Panc1 (cell line): ENCODE measurements at regions not wholly inside any gene's neighbourhood (a gene's known extent, or its start where the extent isn't known, plus 50 kb on each side); places are given as distances from the start of the nearest gene placed in this dataset.

Experiments used
- ATAC-seq: fragments of 200-7000 bp; cut with Tn5 transposase; 2 replicates; pipeline ENCODE4 v1.9.1; 2020; ENCODE audit warnings: mild to moderate bottlenecking, moderate library complexity
- BruUV-seq: library from RNA; stranded (reverse); fragments of 400-500 nt; replicated peaks from 2 replicates; lab custom pipeline; 2021; lab: Mats Ljungman, UMichigan
- CTCF ChIA-PET: fragments of 300-600 bp; sonication (Branson Sonifier 250); formaldehyde crosslinking; loops from one replicate; lab custom pipeline; 2022; ENCODE audit warnings: antibody characterized with exemption; lab: Charles Lee
- POLR2A ChIA-PET: fragments of 300-600 bp; sonication (Branson Sonifier 250); formaldehyde crosslinking; loops from one replicate; lab custom pipeline; 2022; ENCODE audit warnings: antibody characterized with exemption; lab: Charles Lee
- DNase-seq: peaks from one replicate; pipeline ENCODE4 v3.0.0-alpha.2; 2010; ENCODE audit warnings: low read depth, low spot score
- H3K27ac ChIP-seq: 2 replicates; pipeline ENCODE4 v1.5.1; 2011; ENCODE audit warnings: mild to moderate bottlenecking, low read length, inconsistent platforms
- H3K27me3 ChIP-seq: fragments of 200-500 bp; sonication (Bioruptor generic); 2 replicates; pipeline ENCODE4 v1.6.0; 2014; ENCODE audit warnings: low read length, inconsistent platforms; ENCODE audit not compliant: control insufficient read depth, insufficient read depth
- H3K36me3 ChIP-seq: fragments of 200-500 bp; sonication (Bioruptor generic); 2 replicates; pipeline ENCODE4 v1.5.1; 2014; ENCODE audit warnings: inconsistent platforms, mild to moderate bottlenecking, low read length, moderate library complexity; ENCODE audit not compliant: control insufficient read depth, insufficient read depth
- H3K4me1 ChIP-seq: 2 replicates; pipeline ENCODE4 v1.5.1; 2011; ENCODE audit warnings: inconsistent platforms, mild to moderate bottlenecking, low read length, moderate library complexity; ENCODE audit not compliant: control insufficient read depth, insufficient read depth
- H3K4me3 ChIP-seq, 2 experiments: 2 replicates each; pipeline ENCODE4 v1.5.1; 2011 to 2012; ENCODE audit warnings: low read depth in 2 of 2, low read length in 2 of 2, mild to moderate bottlenecking in 2 of 2, inconsistent platforms in 1 of 2, moderate library complexity in 1 of 2
- H3K9me3 ChIP-seq: fragments of 200-500 bp; sonication (Bioruptor generic); 2 replicates; pipeline ENCODE4 v1.5.1; 2014; ENCODE audit warnings: low read depth, mild to moderate bottlenecking, inconsistent platforms, low read length, moderate library complexity; ENCODE audit not compliant: control insufficient read depth, insufficient read depth
- CTCF ChIP-seq: fragments of 450-650 bp; IDR thresholded peaks from 2 replicates; pipeline ENCODE4 v1.5.1; 2017; ENCODE audit warnings: mild to moderate bottlenecking
- POLR2AphosphoS5 ChIP-seq: IDR thresholded peaks from 2 replicates; pipeline ENCODE4 v1.6.1; 2012; ENCODE audit warnings: mild to moderate bottlenecking, low read depth, low read length, moderate library complexity
- SIN3A ChIP-seq: IDR thresholded peaks from 2 replicates; pipeline ENCODE4 v1.6.1; 2012; ENCODE audit warnings: low read depth, mild to moderate bottlenecking, low read length, moderate library complexity, borderline replicate concordance; ENCODE audit not compliant: insufficient read depth
- TCF7L2 ChIP-seq: IDR thresholded peaks from 2 replicates; pipeline ENCODE4 v1.6.1; 2011; ENCODE audit warnings: mild to moderate bottlenecking, low read depth, low read length, inconsistent platforms
- in situ Hi-C: cut with HindIII; loops from 2 replicates; pipeline ENCODE4 v1.10.0; 2016; ENCODE audit warnings: low sequenced_read_pairs, low pct_unique_long_range_greater_than_20kb
- intact Hi-C: fragments of 100-400 bp; cut with micrococcal nuclease; formaldehyde crosslinking; loops from one replicate; pipeline ENCODE4 v1.10.0; 2022; ENCODE audit not compliant: unreplicated experiment
- TF ChIP-seq, protein P1 (sequence below), 2 experiments: IDR thresholded peaks; 2 replicates each; pipeline ENCODE4 v1.6.1; 2011 to 2012; ENCODE audit warnings: low read depth in 2 of 2, control low read depth in 1 of 2, low read length in 1 of 2, mild to moderate bottlenecking in 1 of 2, moderate library complexity in 1 of 2; ENCODE audit not compliant: insufficient read depth in 1 of 2

- Histone ChIP-seq H3K27ac (no peak overlapping the region), H3K36me3 (no peaks in the 10 kb centered on the region), H3K9me3 (no peaks in the 10 kb centered on the region), H3K4me3 (no peak overlapping the region), H3K27me3 (no peaks in the 10 kb centered on the region), H3K4me1 (no peaks in the 10 kb centered on the region)
- DNase-seq = no peak
- ATAC-seq = no peak
- TF ChIP-seq POLR2AphosphoS5 (no peak), CTCF (no peak), TCF7L2 (no peak), SIN3A (no peak)
- TF ChIP-seq, protein P1, sequence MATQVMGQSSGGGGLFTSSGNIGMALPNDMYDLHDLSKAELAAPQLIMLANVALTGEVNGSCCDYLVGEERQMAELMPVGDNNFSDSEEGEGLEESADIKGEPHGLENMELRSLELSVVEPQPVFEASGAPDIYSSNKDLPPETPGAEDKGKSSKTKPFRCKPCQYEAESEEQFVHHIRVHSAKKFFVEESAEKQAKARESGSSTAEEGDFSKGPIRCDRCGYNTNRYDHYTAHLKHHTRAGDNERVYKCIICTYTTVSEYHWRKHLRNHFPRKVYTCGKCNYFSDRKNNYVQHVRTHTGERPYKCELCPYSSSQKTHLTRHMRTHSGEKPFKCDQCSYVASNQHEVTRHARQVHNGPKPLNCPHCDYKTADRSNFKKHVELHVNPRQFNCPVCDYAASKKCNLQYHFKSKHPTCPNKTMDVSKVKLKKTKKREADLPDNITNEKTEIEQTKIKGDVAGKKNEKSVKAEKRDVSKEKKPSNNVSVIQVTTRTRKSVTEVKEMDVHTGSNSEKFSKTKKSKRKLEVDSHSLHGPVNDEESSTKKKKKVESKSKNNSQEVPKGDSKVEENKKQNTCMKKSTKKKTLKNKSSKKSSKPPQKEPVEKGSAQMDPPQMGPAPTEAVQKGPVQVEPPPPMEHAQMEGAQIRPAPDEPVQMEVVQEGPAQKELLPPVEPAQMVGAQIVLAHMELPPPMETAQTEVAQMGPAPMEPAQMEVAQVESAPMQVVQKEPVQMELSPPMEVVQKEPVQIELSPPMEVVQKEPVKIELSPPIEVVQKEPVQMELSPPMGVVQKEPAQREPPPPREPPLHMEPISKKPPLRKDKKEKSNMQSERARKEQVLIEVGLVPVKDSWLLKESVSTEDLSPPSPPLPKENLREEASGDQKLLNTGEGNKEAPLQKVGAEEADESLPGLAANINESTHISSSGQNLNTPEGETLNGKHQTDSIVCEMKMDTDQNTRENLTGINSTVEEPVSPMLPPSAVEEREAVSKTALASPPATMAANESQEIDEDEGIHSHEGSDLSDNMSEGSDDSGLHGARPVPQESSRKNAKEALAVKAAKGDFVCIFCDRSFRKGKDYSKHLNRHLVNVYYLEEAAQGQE (IDR thresholded peaks at IDR 0.05; ENCODE audit: insufficient read depth in 1 of 2, low read depth in 2 of 2, low read length in 1 of 2) = no peak
- POLR2A ChIA-PET = no interaction called here
- in situ Hi-C loops (no loop called here), intact Hi-C loops (no loop called here)
- CTCF ChIA-PET = no interaction called here
- BruUV-seq = no TSS peak
These were observed 183.8 kb upstream of the CD180 start for GRCh38 chr5:67380431-67380830.

DNA sequence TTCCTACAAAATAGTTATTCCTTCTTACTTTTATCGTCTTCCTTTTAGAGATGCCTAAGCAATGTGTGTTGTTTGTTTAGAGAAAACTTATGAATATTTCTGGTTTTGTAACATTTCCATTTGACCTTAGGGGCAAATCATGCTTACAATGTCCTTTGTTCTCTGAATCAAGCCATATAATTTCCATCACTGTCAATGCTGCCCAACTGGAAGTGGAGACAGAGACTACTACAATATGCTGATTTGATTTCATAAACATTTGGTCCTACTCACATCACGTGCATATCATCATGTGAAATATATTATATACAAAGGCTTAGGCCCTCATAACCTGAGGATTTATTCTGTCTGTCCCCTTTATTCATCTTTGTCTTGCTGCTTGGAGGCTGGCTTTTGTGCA is 183.2 kb upstream of the CD180 start:
- in situ Hi-C loops = no loop called here
- Histone ChIP-seq H3K4me3 (no peak overlapping the region), H3K4me1 (no peaks in the 10 kb centered on the region), H3K27me3 (no peaks in the 10 kb centered on the region), H3K9me3 (no peaks in the 10 kb centered on the region), H3K36me3 (no peaks in the 10 kb centered on the region), H3K27ac (no peak overlapping the region)
- POLR2A ChIA-PET = no interaction called here
- BruUV-seq = no TSS peak
- no peak for ATAC-seq
- intact Hi-C loops = no loop called here
- CTCF ChIA-PET = interaction anchor here (0.6 kb wide), 1 partner anchor 1731 kb away, joined by 4 read pairs; no protein-coding TSS in a partner anchor
- DNase-seq = no peak
- TF ChIP-seq CTCF (no peak), SIN3A (no peak), TCF7L2 (no peak), POLR2AphosphoS5 (no peak)
